ENCODE measurements at regions not wholly inside any gene's neighbourhood (a gene's known extent, or its start where the extent isn't known, plus 50 kb on each side); places are given as distances from the start of the nearest gene placed in this dataset.
"Not testable (repeated sequence)": the region's sequence is repeated elsewhere in the genome, so short reads cannot be mapped to it uniquely, and the experiment has no call there.

GRCh38 chr11:39674024-39674423 is 1785.4 kb downstream of the LRRC4C start:
- DNase-seq = no peak

GRCh38 chr11:39668640-39669039 is 1790.8 kb downstream of the LRRC4C start:
- DNase-seq = no peak

DNA sequence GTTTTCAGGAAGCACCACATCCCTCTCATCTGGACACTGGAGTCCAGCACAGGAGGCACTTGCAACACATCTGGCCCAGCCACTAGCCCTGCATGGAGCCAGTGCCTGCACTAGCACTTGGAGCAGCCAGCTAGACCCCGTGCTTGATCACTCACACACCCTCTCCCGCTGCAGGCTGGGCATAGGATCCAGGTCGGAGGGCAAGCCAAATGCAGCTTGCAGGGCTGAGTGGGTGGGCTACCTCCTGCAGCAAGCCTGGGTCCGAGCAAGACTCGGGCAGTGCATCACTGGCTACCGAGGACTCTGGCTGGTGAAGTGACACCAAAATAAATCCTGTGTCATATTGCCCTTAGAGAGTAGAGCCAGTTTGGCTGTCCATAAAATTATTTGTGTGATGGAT is 1795.4 kb downstream of the LRRC4C start:
- no peak for DNase-seq

DNA sequence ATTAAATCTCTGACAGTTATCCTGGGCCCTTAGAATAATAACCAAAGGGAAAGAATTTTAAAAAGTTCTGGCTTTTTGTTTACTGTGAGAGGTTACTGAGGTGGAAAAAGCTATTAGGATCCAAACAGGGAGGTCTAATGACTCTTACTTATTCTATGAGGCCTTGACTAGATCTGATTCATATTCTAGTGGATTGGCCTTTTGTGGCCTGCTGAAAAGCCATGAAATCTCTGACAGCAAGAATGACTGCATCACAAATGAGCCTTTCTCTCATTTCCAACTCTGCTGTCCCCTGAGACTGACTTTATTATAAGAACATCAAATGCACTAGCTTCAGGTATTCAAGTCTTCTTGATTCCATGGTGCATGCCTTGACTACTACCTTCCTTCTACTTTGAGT is 1797.6 kb downstream of the LRRC4C start:
- DNase-seq = no peak

DNA sequence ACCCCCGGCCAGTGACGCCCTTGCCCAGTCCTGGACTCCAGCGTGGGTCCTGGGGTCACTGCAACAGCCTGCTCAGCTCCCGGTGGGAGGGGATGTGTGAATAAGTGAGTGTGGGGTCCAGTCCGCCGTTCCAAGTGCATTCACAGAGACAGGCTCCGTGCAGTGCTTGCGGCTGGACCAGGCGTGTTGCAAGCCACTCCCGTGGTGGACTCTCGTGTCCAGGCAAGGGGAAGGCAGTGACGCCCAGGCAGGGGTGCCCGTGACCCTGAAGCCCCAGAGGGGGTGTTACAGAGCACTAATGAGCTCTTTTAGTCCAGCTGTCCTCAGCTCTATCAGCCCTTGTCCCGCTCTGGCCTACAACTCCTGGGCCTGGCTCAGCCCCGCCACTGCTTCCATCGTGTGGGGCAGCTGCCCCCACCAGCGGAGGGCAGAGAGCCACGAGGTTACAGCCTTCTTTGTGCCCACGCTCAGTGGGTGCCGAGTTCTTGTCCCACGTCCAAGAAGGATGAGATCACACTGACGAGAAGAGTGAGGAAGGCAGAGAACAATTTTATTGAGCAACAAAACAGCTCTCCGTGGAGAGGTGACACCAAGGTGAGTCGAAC is 1807.5 kb downstream of the LRRC4C start:
- no peak for DNase-seq

- DNase-seq = no peak
These were observed 1817.7 kb downstream of the LRRC4C start for GRCh38 chr11:39641751-39642150.

DNA sequence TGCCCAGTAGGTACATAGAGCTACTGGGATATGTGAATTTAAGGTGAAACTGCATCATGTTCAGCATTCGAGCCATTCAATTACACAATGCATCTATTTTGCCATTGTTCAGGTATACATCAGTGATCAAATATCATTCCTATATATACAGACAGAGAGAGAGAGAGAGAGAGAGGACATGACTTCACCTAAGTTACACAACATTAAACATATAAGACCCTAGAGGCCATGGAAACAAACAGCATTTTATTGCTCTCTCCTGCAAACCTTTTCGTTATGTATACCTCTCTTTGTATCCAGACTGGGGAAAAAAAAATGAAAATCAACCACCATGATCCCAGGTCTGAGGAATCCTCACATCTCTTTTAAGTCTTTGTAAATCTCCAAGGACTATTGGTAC is 1829.1 kb downstream of the LRRC4C start:
- no peak for DNase-seq

- DNase-seq = no peak
These were observed 1831.1 kb downstream of the LRRC4C start for GRCh38 chr11:39628311-39628710.

GRCh38 chr11:39620309-39620708 is 1839.1 kb downstream of the LRRC4C start:
- not testable (repeated sequence) for DNase-seq

- no peak for DNase-seq
These were observed 1841.5 kb downstream of the LRRC4C start for GRCh38 chr11:39617971-39618370.

DNA sequence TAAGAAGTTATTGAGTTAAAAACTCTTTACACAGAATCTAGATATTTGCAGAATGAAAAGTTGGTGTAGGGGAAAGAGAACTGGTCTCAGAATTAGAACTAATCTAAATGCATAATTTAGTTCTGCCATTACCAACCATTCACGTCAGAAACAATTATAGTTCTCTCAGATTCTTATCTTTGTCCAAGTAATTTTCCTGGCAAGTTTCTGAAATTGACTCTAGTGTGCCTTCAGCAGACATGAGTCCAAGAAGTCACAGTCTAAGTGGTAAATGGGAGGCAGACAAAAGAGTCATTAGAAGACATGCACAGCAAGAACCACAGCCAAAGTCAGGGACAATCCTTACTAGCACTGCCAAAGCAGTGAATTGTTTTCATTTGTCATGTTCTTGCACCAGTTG is 1870.1 kb downstream of the LRRC4C start:
- no peak for DNase-seq

DNA sequence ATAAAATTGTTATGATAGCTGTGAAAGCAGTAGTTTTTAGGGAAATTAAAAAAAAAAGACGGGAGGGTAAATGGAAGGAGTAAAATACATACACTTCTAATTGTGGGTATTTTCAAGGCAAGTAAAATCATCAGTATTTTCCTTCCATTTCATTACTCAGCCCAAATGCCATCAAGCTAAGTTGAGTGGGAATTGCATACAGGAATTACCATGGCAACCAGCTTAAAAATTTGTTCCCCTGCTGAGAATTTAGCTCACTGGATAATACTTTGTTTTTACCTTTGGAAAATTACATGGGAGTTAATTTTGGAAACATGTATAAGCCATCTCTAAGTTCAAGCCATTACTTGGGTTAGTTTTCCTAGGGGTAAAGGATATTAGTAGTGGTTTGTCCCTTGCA is 1873.4 kb downstream of the LRRC4C start:
- DNase-seq = peak in 1 of 2 donors; percentile 3

GRCh38 chr11:39571081-39571480 is 1888.4 kb downstream of the LRRC4C start:
- no peak for DNase-seq

DNA sequence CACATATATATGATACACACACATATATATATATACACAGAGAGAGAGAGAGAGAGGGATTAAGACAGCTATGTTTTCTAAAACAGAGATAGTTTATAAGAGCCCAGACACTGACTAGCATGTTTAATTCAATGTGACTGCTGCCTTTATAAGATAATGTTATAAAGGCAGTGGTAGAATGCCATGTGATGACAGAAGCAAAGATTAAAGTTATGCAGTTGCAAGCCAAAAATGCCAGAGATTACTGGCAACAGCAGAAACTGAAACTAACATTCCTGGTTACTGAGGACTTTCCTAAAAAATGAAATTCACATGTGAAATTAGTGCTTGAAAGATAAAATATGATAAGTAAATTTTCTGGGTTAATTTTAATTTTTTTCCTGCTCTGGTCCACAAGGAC is 1888.9 kb downstream of the LRRC4C start:
- no peak for DNase-seq

- no peak for DNase-seq
These were observed 1889.7 kb downstream of the LRRC4C start for GRCh38 chr11:39569789-39570188.

- DNase-seq = no peak
These were observed 1917.0 kb downstream of the LRRC4C start for GRCh38 chr11:39542460-39542859.

- DNase-seq = no peak
These were observed 1917.5 kb downstream of the LRRC4C start for GRCh38 chr11:39541945-39542351.

- not testable (repeated sequence) for DNase-seq
These were observed 1923.1 kb downstream of the LRRC4C start for GRCh38 chr11:39536323-39536722.
